NCI-H1930 (cell line): ENCODE measurements at regions not wholly inside any gene's neighbourhood (a gene's known extent, or its start where the extent isn't known, plus 50 kb on each side); places are given as distances from the start of the nearest gene placed in this dataset.
"Not testable (repeated sequence)": the region's sequence is repeated elsewhere in the genome, so short reads cannot be mapped to it uniquely, and the experiment has no call there.

Experiments
- DNase-seq, 2 experiments: peaks; one replicate each; lab custom pipeline; 2025; lab: John Stamatoyannopoulos, UW

DNA sequence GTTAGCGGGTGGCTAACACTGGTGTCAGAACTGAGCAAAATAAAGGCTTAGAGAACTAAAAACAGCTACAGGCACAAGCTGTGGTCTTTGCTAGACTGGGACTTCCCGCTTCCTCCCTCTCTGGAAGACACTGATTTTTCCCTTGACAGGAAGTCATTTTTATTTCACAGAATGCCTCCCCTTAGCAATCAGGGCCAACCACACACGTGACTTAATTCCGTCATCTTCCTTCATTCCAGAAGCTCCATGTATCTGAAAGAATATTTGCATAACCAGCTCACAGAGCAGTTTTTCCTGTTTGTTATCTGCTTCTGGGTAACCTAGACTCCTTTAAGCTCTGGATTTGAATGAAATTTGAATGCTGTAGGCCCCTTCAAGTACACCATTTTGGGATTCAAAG, 327.5 kb upstream of the FRG1 start:
- no peak for DNase-seq

DNA sequence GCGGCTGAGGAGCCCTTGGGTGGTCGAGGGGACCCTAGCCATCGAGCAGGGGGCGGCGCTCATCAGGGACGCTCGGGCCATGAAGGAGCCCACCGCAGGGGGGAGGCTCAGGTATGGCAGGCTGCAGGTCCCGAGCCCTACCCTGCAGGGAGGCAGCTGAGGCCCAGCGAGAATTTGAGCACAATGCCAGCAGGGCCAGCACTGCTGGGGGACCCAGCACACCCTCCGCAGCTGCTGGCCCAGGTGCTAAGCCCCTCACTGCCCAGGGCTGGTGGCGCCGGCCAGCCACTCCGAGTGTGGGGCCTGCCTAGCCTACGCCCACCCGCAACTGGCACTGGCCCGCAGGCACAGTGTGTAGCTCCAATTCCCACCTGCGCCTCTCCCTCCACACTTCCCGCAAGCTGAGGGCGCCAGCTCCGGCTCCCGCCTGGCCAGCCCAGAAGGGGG, 325.4 kb upstream of the FRG1 start:
- DNase-seq: no peak

DNA sequence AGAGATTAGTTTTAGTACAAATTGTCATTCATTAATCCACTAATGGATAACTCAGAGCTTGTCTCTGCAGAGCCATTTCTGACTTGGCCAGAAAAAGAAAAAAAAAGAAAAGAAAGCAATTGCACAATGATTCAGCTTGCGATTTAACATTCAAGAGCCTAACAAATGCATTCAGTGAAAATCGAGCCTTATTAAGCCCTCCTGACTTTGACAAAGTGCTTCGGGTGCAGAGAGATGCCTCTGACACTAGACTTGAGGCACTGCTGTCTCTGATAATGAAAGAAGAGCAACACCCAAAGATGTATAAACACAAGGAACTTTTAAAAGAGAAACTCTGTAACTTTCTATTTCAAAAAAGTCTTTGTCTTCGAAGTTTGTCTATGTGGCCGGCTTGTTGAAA, 322.9 kb upstream of the FRG1 start:
- not testable (repeated sequence) for DNase-seq

DNA sequence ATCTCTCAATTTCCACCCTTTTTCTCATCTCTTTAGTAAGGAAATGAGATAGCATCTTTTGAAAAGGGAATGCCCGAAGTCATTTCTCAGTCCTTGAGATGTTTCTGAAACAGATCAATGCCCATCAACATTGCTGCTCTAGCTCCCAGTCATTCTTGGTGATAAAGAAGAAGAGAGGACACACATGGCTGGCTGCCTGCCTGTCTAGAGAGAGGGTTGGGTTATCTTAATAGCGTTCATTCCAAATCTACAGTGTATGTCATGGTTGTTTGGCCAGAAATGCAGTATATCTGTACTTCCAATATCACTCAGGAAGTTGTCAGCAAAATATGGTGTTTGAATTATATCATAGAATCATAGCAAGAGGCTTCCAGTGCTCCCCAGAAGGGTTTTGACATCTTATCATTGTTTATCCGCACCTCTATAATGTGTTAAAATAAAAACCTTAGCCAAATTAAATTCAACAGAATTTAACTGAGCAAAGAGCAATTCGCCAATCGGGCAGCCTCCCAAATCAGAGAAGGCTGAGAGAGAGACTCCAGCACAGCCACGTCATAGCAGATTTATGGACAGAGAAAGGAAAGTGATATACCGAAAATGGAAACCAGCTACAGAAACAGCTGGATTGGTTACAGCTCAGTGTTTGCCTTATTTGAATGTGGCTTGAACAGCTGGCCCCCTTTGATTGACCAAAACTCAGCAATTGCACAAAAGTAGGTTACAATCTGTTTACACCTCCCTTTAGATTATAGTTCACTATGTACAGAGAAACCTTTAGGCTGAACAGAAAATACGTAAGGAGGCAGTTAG, 321.0 kb upstream of the FRG1 start:
- DNase-seq: not testable (repeated sequence)

DNA sequence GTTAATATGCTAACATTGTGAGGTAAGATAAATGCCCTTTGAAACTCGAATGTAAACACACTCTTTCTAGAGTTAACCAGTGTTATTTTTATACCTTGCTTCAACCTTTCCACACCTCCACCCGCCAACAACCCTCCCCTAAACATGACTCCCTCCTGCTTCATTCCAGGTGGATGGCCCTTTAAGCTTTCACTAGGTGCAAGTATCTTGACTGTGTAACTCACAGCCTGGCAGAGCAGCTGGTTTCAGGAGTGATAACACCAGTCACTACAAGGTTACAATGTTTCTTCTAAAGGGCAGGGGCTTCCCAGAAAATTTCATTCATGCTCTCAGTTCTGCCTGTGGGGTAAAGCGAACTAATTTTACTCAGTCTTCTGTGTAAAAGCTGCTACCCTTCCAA, 318.1 kb upstream of the FRG1 start:
- not testable (repeated sequence) for DNase-seq

DNA sequence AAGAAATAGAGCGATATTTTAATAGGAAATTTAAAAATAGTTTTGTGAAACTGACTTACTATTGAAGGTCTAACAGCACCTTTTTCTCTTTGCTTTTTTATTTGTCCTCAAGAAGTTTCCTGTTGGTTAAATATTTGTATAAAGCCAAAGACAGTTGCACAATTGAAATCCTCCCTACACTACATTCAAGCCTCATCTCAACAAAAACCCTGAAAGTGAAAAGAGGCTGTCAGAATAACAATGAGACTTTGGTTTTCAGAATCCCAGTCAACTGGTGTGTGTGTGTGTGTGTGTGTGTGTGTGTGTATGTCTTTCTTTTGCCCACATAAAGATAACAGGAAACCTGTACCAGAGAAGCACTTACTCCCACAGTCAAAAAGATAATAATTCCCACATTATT, 313.6 kb upstream of the FRG1 start:
- not testable (repeated sequence) for DNase-seq

DNA sequence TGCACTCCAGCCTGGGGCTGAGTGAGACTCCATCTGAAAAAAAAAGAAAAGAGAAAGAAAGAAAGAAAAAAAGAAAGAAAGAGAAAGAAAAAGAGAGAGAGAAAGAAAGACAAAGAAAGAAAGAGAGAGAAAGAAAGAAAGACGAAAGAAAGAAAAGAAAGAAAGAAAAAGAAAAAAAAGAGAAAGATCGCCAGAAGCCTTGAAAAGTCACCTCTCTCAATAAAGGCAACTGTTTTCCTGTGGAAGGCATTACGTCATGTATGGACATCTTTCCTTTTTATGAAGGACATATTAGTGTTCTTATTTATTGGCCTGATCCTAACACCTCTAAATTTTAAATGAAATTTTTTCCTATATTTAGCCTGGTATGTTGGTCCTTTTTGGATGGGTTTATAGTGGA, 310.9 kb upstream of the FRG1 start:
- not testable (repeated sequence) for DNase-seq

DNA sequence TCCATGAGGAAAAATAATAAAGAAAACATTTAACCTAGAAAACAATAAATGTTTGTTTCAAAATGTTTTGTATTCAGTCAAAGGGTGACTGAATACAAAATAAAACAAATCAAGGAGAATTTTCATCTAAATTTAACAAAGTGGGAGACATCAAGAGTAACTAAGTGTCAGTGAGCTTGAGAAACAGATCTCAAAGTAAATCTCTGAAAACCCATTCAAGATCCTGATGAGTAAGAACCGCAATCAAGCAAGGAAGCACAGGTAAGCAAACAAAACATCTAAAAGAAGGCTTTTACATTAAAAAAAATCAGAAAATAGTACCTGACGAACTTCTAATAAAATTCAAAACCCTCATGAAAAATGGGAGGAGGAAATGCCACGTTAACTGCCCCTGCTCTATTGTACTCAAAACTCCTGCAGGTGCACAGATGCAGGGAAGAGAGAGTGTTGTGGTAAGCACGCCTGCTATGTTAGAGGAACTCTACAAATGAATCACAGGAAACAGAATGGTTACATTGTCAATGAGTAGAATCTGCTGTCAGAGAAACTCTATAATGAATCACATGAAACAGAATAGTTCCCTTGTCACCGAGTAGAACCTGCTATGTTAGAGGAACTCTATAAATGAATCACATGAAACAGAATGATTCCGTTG, 309.6 kb upstream of the FRG1 start:
- DNase-seq: not testable (repeated sequence)

DNA sequence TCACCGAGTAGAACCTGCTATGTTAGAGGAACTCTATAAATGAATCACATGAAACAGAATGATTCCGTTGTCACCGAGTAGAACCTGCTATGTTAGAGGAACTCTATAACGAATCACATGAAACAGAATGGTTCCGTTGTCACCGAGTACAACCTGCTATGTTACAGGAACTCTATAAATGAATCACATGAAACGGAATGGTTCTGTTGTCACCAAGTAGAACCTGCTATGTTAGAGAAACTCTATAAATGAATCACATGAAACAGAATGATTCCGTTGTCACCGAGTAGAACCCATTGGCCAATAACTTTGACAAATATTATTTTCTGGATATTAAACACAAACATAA, 309.1 kb upstream of the FRG1 start:
- not testable (repeated sequence) for DNase-seq

DNA sequence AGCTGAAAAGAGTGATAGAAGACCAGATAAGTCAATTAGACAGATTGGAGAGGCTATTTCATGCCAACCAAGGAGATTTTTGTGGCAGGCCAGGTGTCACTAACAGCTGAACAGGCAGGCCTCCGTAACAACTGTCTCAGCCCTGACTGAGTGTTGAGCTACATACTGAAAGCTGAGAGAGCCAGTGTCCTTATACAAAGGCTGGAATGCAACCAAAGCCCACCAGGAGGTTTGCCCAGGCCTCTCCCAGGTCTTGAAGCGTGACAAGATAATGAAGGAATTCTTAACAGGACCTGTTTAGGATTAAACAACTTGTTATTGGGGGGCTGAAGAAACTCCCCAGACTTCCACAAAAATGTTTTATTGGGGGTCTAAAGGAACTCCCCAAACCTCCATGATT, 290.2 kb upstream of the FRG1 start:
- not testable (repeated sequence) for DNase-seq

DNA sequence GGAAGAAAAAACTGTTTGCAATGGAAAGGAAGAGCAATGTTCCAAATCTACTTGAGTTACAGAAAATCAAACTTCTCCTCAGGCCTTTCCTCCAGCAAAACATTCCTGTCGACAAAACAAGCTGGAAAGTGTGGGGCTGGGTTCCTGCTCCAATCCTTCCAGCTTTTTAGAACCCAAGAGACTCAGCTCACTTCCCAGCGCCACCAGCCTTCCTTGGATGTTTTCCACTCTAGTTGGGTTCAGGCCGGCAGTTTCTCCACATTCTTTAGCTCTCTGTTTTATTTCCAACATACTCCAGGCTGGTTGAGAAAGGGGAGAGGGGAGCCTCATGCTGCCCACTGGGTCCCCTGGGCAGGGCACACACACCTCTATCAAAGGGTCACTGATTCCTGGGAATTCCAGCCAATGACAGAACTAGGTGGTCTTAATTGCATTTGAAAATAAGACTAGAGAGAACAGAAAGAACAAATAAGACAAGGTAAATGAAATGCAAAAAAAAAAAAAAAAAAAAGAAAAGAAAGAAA, 287.5 kb upstream of the FRG1 start:
- not testable (repeated sequence) for DNase-seq

DNA sequence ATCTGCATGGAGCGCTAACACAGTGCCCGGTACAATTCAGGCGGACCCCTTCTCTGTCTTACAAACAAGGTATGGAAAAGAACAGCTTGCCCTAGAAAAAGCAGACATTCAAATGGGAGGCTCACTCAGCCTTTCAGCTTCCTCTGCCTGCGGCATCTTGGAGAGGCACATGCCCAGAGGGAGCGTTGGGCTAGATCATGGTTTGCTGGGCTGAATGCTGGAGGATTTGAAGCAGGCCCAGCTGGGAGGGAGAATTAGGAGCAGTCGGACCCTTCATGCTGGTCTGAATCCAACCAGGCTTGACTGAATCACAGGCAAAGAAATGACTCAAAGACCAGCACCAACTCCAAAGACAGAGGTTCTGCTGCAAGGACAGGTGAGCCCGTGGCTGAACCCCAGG, 286.7 kb upstream of the FRG1 start:
- not testable (repeated sequence) for DNase-seq

DNA sequence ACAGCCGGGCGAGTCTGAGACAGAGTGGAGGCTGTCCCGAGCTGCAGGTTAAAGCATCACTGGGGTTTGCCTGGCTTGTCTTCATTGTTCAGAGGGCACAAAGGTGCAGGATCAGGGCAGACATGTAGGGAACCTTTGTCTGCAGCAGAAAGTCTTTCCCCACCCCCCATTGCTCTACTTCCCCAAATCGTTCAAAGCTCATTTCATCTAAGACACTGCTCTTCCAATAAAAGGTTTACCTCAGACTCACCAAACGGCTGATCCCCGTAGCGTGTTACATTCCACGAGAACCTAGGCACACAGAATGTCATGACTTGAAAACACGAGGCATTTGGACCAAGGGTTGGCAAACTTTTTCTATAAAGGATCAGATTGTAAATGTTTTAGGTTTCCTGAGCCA, 286.3 kb upstream of the FRG1 start:
- DNase-seq: not testable (repeated sequence)

DNA sequence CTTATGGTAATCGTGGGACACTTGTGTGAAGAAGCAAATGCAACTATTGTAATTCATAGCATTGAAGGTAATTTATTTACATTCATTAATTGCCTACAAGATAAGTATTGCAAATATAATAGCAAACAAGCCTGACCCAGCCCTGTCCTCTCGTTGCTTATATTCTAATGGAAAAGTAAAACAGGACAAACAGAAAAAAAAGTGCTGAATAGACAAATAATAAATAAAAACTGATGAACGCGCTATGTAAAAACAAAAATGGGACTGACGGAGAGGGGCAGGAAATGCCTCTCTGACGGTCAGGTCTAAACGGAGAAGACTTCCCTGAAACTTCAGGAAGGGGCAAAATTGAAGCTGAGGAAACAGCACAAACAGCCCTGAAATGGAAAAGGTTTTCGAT, 284.9 kb upstream of the FRG1 start:
- DNase-seq: not testable (repeated sequence)

DNA sequence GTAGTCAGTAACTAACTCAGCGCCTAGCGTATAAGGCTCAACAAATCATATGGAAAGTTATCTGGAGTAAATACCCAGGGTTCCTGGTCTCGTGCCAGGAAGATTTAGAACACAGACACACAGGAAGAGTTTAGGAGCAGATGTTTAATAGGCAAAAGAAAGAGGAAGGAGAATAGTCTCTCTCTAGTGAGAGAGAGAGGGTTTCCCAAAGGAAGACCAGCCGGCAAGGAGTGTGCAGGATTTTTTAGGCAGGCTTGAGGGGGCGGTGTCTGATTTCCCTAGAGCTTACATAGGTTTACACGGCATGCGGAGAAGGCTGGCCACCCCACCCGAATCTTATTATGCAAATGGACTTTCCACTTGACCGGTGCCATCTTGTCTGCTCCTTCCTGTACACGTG, 284.0 kb upstream of the FRG1 start:
- no peak for DNase-seq

DNA sequence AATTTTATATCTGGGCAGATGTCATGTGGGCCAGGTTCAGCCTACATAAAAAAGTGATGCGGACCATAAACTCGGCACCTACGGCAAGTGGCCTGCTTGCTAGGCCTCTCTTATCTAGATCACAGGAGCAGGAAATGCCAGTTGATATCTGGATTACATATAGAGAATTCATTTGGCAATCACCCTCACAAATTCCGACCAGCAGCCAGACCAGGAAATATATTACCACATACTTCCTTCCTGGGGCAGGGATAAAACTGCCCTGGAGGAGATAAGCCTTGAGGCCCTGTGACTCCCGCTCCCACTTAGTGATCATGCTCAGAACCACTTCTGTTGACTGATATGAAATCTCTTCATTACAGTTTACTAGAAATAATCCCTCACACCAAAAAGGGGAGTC, 282.4 kb upstream of the FRG1 start:
- not testable (repeated sequence) for DNase-seq

DNA sequence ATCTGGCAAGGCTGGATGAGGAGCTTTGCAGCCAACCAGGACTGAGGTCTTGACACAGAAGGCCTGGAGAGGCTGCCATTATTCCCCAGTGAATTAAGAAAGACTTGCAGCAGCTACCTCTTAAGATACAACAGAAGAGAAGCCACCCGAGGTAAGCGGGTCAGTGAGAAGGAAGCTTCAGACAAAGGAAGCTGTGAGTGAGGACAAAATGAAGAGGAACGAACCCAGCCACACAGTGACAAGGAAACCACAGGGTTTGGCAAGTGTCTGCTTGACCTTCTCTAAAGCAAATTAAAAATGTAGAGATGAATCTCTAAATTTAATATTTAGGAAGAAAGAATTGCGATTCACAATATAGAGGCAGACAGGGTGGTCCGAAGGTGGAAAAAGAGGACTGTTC, 281.8 kb upstream of the FRG1 start:
- DNase-seq: not testable (repeated sequence)

DNA sequence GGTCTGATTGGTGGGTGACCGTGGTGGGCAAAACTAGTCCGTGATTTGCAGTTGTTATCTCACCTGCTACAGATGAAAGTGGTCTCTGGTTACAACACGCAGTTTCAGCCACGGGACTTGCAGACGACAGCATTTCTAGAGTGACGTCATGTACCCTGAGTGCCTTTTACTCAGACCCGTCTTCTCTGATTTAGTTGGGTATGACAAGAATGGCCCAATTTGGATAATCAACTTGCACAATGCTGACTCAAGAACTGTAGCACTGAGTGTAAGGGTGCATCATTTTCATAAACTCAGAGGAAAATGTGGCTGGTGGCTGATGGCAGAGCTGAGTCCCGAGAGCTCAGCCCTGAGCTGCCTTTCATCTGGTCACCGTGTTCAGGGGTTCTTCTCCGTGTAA, 281.4 kb upstream of the FRG1 start:
- no peak for DNase-seq

DNA sequence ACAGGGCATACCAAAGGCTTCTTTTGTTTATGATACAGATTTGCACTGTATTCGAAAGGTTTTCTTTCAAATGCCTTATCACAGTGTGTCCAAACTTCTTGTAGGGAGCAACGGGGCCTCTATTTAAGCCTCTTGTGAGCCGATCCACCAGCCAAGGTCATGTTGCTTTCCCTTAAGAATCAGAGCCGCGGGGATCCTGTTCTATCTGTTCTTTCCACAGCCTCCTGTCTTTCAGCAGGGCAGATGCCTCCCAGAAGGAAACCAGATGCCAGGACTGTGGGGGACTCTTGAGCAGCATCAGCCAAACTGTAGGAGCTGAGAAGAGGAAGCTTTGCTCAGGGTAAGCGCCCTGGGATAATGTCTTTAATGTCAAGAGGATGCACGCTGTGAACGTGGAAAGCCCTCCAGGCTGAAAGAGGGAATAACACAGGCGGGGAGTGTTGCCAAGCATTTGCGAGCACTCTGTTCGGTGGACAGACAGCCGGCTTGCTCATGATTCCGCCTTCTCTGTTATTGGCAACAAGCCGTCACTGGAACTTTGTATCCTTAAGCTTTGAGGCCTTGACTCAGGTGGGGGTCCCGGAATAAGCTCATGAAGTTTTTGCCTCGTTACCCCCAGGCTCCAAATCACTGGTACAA, 279.8 kb upstream of the FRG1 start:
- DNase-seq: no peak

DNA sequence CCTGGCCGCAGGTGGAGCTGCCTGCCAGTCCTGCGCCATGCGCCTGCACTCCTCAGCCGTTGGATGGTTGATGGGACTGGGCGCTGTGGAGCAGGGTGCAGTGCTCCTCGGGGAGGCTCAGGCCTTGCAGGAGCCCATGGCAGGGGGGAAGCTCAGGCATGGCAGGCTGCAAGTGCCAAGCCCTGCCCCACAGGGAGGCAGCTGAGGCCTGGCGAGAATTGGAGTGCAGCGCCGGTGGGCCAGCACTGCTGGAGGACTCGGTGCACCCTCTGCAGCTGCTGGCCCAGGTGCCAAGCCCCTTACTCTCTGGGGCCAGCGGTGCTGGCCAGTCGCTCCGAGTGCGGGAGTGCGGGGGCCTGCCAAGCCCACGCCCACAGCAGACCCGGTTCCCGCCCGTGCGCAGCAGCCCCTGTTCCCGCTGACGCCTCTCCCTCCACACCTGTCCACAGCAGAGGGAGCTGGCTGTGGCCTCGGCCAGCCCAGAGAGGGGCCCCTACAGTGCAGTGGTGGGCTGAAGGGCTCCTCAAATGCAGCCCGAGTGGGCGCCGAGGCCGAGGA, 275.9 kb upstream of the FRG1 start:
- DNase-seq: no peak

DNA sequence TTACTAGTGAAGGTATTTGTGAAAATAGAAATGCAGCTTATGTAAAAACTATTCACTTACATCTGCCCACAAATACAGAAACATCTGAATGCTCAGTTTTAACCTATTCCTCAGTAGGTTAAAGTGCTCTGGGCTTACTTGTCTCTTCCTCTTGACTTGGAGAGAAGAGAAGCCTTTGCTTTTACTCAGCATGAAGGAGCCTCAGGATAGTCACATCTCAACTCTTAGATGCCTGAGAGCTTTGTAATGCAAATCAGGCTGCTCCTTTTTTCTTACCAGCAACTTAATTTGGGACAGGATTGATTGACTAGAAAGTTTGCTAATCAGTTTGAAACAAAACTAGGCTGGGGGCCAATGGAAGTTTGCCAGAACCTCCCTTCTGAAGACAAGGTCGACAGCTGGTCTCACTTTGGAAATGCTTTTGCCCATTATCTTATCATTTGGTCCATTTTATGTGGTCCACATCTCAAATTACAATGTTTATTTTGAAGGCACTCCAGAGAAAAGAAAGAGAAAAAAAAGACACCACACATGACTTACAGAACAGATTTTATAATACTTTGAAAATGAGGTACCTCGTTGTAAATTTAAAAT, 274.9 kb upstream of the FRG1 start:
- not testable (repeated sequence) for DNase-seq

DNA sequence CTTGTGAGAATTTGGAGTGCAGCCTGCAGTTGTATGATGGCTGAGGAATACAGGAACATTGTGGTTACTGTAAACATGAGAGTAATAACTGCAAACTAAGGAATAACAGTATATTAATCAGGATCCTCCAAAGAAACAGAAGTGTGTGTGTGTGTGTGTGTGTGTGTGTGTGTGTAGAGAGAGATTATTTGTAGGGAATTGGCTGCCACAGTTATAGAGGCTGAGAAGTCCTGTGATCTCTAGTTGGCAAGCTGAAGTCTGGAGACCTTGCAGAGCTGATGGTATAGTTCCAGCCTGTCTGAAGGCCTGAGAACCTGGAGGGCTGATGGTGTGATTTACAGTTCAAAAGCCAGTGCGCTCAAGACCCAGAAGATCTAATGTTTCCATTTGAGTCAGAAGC, 273.3 kb upstream of the FRG1 start:
- DNase-seq: not testable (repeated sequence)
